ENCODE measurements at regions not wholly inside any gene's neighbourhood (a gene's known extent, or its start where the extent isn't known, plus 50 kb on each side); places are given as distances from the start of the nearest gene placed in this dataset.

GRCh38 chrX:40258909-40259308 lies 161.2 kb upstream of the BCOR start:
- Histone ChIP-seq H3K4me3 (ENCODE audit: low read depth in 1 of 2, low read length in 1 of 2) (no peak overlapping the region), H3K4me1 (ENCODE audit: control insufficient read depth in 1 of 2, insufficient read depth in 1 of 2, low read depth in 1 of 2, low read length in 1 of 2) (no peaks in the 10 kb centered on the region), H3K36me3 (no peaks in the 10 kb centered on the region), H3K27me3 (no peaks in the 10 kb centered on the region), H3K27ac (no peak overlapping the region), H3K9me3 (no peaks in the 10 kb centered on the region)
- TF ChIP-seq CTCF (IDR thresholded peaks at IDR 0.05): no peak

GRCh38 chrX:40253771-40254170 lies 156.0 kb upstream of the BCOR start:
- H3K4me3 ChIP-seq (ENCODE audit: low read depth in 1 of 2, low read length in 1 of 2): no peak overlapping the region
- no peak for TF ChIP-seq CTCF (IDR thresholded peaks at IDR 0.05)
- no peaks in the 10 kb centered on the region for H3K27me3 ChIP-seq
- no peaks in the 10 kb centered on the region for H3K36me3 ChIP-seq
- H3K4me1 ChIP-seq (ENCODE audit: control insufficient read depth in 1 of 2, insufficient read depth in 1 of 2, low read depth in 1 of 2, low read length in 1 of 2): no peaks in the 10 kb centered on the region
- H3K9me3 ChIP-seq: no peaks in the 10 kb centered on the region
- no peak overlapping the region for H3K27ac ChIP-seq

- no peak for TF ChIP-seq CTCF (IDR thresholded peaks at IDR 0.05)
- Histone ChIP-seq H3K27me3 (peaks cover 9% of the 10 kb centered on the region), H3K4me3 (ENCODE audit: low read depth in 1 of 2, low read length in 1 of 2) (no peak overlapping the region), H3K9me3 (no peaks in the 10 kb centered on the region), H3K4me1 (ENCODE audit: control insufficient read depth in 1 of 2, insufficient read depth in 1 of 2, low read depth in 1 of 2, low read length in 1 of 2) (no peaks in the 10 kb centered on the region), H3K27ac (no peak overlapping the region), H3K36me3 (no peaks in the 10 kb centered on the region)
These were observed 151.8 kb upstream of the BCOR start for GRCh38 chrX:40249582-40249981.

GRCh38 chrX:40248822-40249221 lies 151.1 kb upstream of the BCOR start:
- TF ChIP-seq CTCF (IDR thresholded peaks at IDR 0.05): no peak

GRCh38 chrX:40247848-40248622 lies 150.3 kb upstream of the BCOR start:
- no peaks in the 10 kb centered on the region for H3K36me3 ChIP-seq
- no peaks in the 10 kb centered on the region for H3K9me3 ChIP-seq
- no peak overlapping the region for H3K4me3 ChIP-seq (ENCODE audit: low read depth in 1 of 2, low read length in 1 of 2)
- no peaks in the 10 kb centered on the region for H3K4me1 ChIP-seq (ENCODE audit: control insufficient read depth in 1 of 2, insufficient read depth in 1 of 2, low read depth in 1 of 2, low read length in 1 of 2)
- no peak overlapping the region for H3K27ac ChIP-seq
- TF ChIP-seq CTCF (IDR thresholded peaks at IDR 0.05): no peak
- H3K27me3 ChIP-seq: peaks cover 9% of the 10 kb centered on the region

More at GRCh38 chrX:40248822-40249221, 151.1 kb upstream of the BCOR start:
- no peaks in the 10 kb centered on the region for H3K9me3 ChIP-seq
- H3K4me3 ChIP-seq (ENCODE audit: low read depth in 1 of 2, low read length in 1 of 2): no peak overlapping the region
- peaks cover 9% of the 10 kb centered on the region for H3K27me3 ChIP-seq
- no peaks in the 10 kb centered on the region for H3K36me3 ChIP-seq
- H3K27ac ChIP-seq: no peak overlapping the region
- no peaks in the 10 kb centered on the region for H3K4me1 ChIP-seq (ENCODE audit: control insufficient read depth in 1 of 2, insufficient read depth in 1 of 2, low read depth in 1 of 2, low read length in 1 of 2)
